B cell (primary cell): ENCODE measurements at regions not wholly inside any gene's neighbourhood (a gene's known extent, or its start where the extent isn't known, plus 50 kb on each side); places are given as distances from the start of the nearest gene placed in this dataset.
"Not testable (repeated sequence)": the region's sequence is repeated elsewhere in the genome, so short reads cannot be mapped to it uniquely, and the experiment has no call there.

Source experiments
- ATAC-seq: fragments of 200-7000 bp; cut with Tn5 transposase; one replicate; pipeline ENCODE4 v1.10.0; 2021; ENCODE audit warnings: low read depth, mild to moderate bottlenecking, moderate number of reproducible peaks, moderate library complexity
- CTCF ChIA-PET: fragments of 350-600 bp; sonication (Branson Sonifier 250); formaldehyde crosslinking; loops from one replicate; lab custom pipeline; 2021; ENCODE audit warnings: antibody characterized with exemption, inconsistent platforms; lab: Charles Lee
- POLR2A ChIA-PET: fragments of 350-600 bp; sonication (Branson Sonifier 250); formaldehyde crosslinking; loops from one replicate; lab custom pipeline; 2021; ENCODE audit warnings: antibody characterized with exemption; lab: Charles Lee
- DNase-seq: peaks from one replicate; pipeline ENCODE4 v3.0.0; 2013
- H2AFZ ChIP-seq: 2 replicates; pipeline ENCODE4 v1.6.1; 2012; ENCODE audit warnings: mild to moderate bottlenecking, low read depth, low read length; ENCODE audit not compliant: insufficient read depth, poor library complexity, severe bottlenecking
- H3K27ac ChIP-seq, 2 donors: 1 replicate in 1 of 2; 2 replicates in 1 of 2; pipeline ENCODE4 v1.5.1; 2012 to 2013; ENCODE audit warnings: low read length in 2 of 2, mild to moderate bottlenecking in 2 of 2, moderate library complexity in 1 of 2
- H3K27me3 ChIP-seq, 4 experiments: fragments of 200-600 bp in 1 of 4; sonication (generic) in 1 of 4; replicated peaks in 1 of 4; 1 replicate in 2 of 4; 2 replicates in 2 of 4; pipeline versions ENCODE4 v1.6.1 to v1.7.0; 2013 to 2016; ENCODE audit warnings: low read length in 3 of 4, mild to moderate bottlenecking in 2 of 4, mixed read lengths in 1 of 4, moderate library complexity in 1 of 4; ENCODE audit not compliant: insufficient read depth in 4 of 4, control insufficient read depth in 3 of 4; ENCODE audit errors: control extremely low read depth in 1 of 4
- H3K36me3 ChIP-seq, 2 experiments: replicated peaks in 1 of 2; 1 replicate in 1 of 2; 2 replicates in 1 of 2; pipeline versions ENCODE4 v1.6.1 to v1.7.1; 2013; ENCODE audit warnings: low read length in 1 of 2; ENCODE audit not compliant: insufficient read depth in 2 of 2, control insufficient read depth in 1 of 2; ENCODE audit errors: control extremely low read depth in 1 of 2, extremely low read depth in 1 of 2
- H3K4me1 ChIP-seq, 2 donors: fragments of 200-600 bp in 1 of 2; sonication (generic) in 1 of 2; 1 replicate in 1 of 2; 2 replicates in 1 of 2; pipeline versions ENCODE4 v1.5.1 to v1.6.1; 2013 to 2017; ENCODE audit warnings: low read length in 2 of 2; ENCODE audit not compliant: control insufficient read depth in 2 of 2, insufficient read depth in 2 of 2
- H3K4me2 ChIP-seq: replicated peaks from 2 replicates; pipeline ENCODE3; 2012; ENCODE audit warnings: mild to moderate bottlenecking, low read depth, low read length; ENCODE audit not compliant: poor library complexity, severe bottlenecking
- H3K4me3 ChIP-seq, 5 experiments: fragments of 200-600 bp in 1 of 5; sonication (generic) in 1 of 5; 1 replicate in 3 of 5; 2 replicates in 2 of 5; pipeline versions ENCODE4 v1.5.1 to v1.7.0; 2011 to 2016; ENCODE audit warnings: low read length in 4 of 5, mild to moderate bottlenecking in 4 of 5, low read depth in 2 of 5, control low read depth in 1 of 5, moderate library complexity in 1 of 5; ENCODE audit not compliant: insufficient read depth in 1 of 5; ENCODE audit errors: control extremely low read depth in 1 of 5, extremely low read depth in 1 of 5
- H3K79me2 ChIP-seq: fragments of 200-600 bp; sonication (generic); one replicate; pipeline ENCODE4 v1.6.0; 2016; ENCODE audit warnings: low read length; ENCODE audit not compliant: control insufficient read depth, insufficient read depth
- H3K9ac ChIP-seq: fragments of 200-600 bp; sonication (generic); 2 replicates; pipeline ENCODE4 v1.6.1; 2017; ENCODE audit warnings: mild to moderate bottlenecking, low read length, moderate library complexity
- H3K9me3 ChIP-seq, 3 donors: one replicate each; pipeline versions ENCODE4 v1.6.1 to v1.7.1; 2013; ENCODE audit warnings: low read length in 2 of 3; ENCODE audit not compliant: control insufficient read depth in 2 of 3, insufficient read depth in 1 of 3; ENCODE audit errors: control extremely low read depth in 1 of 3
- H4K20me1 ChIP-seq: 2 replicates; pipeline ENCODE4 v1.6.0; 2012; ENCODE audit warnings: mild to moderate bottlenecking, low read length; ENCODE audit not compliant: insufficient read depth, control insufficient read depth, poor library complexity, severe bottlenecking
- H3K27ac Mint-ChIP-seq: one replicate; pipeline ENCODE4 v1.8.0; 2021; ENCODE audit warnings: mixed read lengths
- H3K27me3 Mint-ChIP-seq: one replicate; pipeline ENCODE4 v1.8.0; 2021; ENCODE audit warnings: mixed read lengths
- H3K4me1 Mint-ChIP-seq: one replicate; pipeline ENCODE4 v1.8.0; 2021; ENCODE audit warnings: mixed read lengths
- H3K4me3 Mint-ChIP-seq: one replicate; pipeline ENCODE4 v1.8.0; 2021; ENCODE audit warnings: mixed read lengths
- H3K9me3 Mint-ChIP-seq: one replicate; pipeline ENCODE4 v1.8.0; 2022; ENCODE audit warnings: mixed read lengths; ENCODE audit not compliant: insufficient read depth
- EZH2 ChIP-seq: IDR thresholded peaks from 2 replicates; pipeline ENCODE4 v1.6.1; 2012; ENCODE audit warnings: borderline replicate concordance, low read depth, mild to moderate bottlenecking, moderate library complexity, low read length; ENCODE audit not compliant: insufficient read depth, poor library complexity, severe bottlenecking
- WGBS: methylation state at CpG from one replicate; pipeline ENCODE4 v1.1.5; 2013; ENCODE audit warnings: missing lambda C conversion rate; ENCODE audit not compliant: insufficient coverage; 5-methylcytosine and 5-hydroxymethylcytosine counted together
- intact Hi-C: fragments of 100-400 bp; cut with micrococcal nuclease; formaldehyde crosslinking; loops from one replicate; pipeline ENCODE4 v1.10.0; 2022
- TF ChIP-seq, protein P1 (sequence below): fragments of 200-600 bp; IDR thresholded peaks from one replicate; pipeline ENCODE4 v1.8.0; 2022; ENCODE audit warnings: antibody characterized with exemption, mild to moderate bottlenecking

DNA sequence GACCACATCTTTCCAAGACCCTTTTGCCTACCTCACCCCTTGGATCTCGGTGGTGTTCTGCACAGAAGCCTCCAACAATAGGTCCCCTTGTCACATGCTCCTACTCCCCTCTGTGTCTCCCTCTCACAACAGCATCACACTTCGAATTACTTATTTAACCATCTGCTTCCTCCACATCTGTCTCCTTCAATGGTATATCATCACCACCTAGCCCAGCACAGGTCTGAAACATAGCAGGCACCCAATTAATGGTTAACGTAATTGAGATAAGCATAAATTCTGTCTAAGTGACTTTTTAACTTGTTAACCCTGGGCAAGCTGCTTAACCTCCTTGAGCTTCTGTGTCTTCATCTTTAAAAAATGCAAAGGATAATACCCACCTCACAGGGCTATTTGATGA lies 100.3 kb upstream of the BARHL2 start:
- DNase-seq (no peak), ATAC-seq (no peak)
- Mint-ChIP-seq H3K27ac (no peak overlapping the region), H3K9me3 (peaks cover 6% of the 10 kb centered on the region), H3K27me3 (peaks cover 48% of the 10 kb centered on the region), H3K4me1 (no peaks in the 10 kb centered on the region), H3K4me3 (no peak overlapping the region)
- Histone ChIP-seq H3K9me3 (no peaks in the 10 kb centered on the region), H3K4me2 (no peak overlapping the region), H4K20me1 (no peaks in the 10 kb centered on the region), H3K27ac (no peak overlapping the region), H3K4me1 (no peaks in the 10 kb centered on the region), H3K9ac (no peak overlapping the region), H3K79me2 (no peaks in the 10 kb centered on the region), H2AFZ (no peak overlapping the region), H3K36me3 (no peaks in the 10 kb centered on the region), H3K4me3 (no peak overlapping the region), H3K27me3 (peaks cover 0 to 12% (median 6%) of the 10 kb centered on the region in 4 experiments)
- no peak for TF ChIP-seq EZH2
- TF ChIP-seq, protein P1, sequence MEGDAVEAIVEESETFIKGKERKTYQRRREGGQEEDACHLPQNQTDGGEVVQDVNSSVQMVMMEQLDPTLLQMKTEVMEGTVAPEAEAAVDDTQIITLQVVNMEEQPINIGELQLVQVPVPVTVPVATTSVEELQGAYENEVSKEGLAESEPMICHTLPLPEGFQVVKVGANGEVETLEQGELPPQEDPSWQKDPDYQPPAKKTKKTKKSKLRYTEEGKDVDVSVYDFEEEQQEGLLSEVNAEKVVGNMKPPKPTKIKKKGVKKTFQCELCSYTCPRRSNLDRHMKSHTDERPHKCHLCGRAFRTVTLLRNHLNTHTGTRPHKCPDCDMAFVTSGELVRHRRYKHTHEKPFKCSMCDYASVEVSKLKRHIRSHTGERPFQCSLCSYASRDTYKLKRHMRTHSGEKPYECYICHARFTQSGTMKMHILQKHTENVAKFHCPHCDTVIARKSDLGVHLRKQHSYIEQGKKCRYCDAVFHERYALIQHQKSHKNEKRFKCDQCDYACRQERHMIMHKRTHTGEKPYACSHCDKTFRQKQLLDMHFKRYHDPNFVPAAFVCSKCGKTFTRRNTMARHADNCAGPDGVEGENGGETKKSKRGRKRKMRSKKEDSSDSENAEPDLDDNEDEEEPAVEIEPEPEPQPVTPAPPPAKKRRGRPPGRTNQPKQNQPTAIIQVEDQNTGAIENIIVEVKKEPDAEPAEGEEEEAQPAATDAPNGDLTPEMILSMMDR: no peak
- intact Hi-C loops: no loop called here
- CTCF ChIA-PET: no interaction called here
- 87% methylated on average over 2 of the region's 3 CpGs for WGBS
- POLR2A ChIA-PET: no interaction called here

DNA sequence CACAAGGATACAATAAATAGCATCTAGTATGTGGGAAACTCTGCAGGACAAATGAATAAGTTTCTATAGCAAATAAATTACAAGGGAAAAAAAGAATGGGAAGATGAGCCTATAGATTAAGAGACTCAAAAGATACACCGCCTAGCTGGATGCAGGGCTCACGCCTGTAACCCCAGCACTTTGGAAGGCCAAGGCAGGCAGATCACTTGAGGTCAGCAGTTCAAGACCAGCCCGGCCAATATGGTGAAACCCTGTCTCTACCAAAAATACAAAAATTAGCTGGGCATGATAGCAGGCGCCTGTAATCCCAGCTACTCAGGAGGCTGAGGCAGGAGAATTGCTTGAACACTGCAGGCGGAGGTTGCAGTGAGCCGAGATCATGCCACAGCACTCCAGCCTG lies 95.1 kb upstream of the BARHL2 start:
- H3K4me2 ChIP-seq, H3K27ac ChIP-seq, H2AFZ ChIP-seq, POLR2A ChIA-PET, H3K9me3 Mint-ChIP-seq, H3K4me1 Mint-ChIP-seq, H3K4me3 Mint-ChIP-seq, H4K20me1 ChIP-seq, H3K4me1 ChIP-seq, H3K9ac ChIP-seq, H3K4me3 ChIP-seq, H3K36me3 ChIP-seq, DNase-seq, CTCF ChIA-PET, H3K79me2 ChIP-seq, H3K27ac Mint-ChIP-seq, ATAC-seq, intact Hi-C loops, H3K9me3 ChIP-seq: not testable (repeated sequence)
- H3K27me3 ChIP-seq: peaks cover 0 to 10% (median 3%) of the 10 kb centered on the region in 4 experiments
- WGBS: 100% methylated on average over 4 of the region's 6 CpGs
- peaks cover 50% of the 10 kb centered on the region for H3K27me3 Mint-ChIP-seq

DNA sequence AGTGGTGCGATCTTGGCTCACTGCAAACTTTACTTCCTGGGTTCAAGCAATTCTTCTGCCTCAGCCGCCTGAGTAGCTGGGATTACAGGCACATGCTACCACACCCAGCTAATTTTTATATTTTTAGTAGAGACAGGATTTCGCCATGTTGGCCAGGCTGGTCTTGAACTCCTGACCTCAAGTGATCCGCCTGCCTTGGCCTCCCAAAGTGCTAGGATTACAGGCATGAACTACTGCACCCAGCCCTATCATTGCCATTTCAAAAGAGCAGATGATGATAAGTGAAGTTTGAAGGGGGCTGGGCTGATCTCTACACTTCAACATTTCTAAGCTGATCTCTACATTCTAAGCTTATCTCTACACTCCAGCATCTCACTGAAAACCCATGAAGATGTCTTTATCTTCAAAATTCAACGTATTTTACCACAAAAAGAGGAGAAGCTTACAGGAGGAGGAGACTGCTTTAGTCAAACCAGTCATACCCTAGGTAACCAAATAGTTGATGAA lies 94.4 kb upstream of the BARHL2 start:
- DNase-seq, H3K4me3 ChIP-seq, H3K4me3 Mint-ChIP-seq, H3K27ac Mint-ChIP-seq, H4K20me1 ChIP-seq, H3K9me3 Mint-ChIP-seq, H3K9me3 ChIP-seq, H3K4me1 ChIP-seq, H3K27me3 ChIP-seq, H3K4me2 ChIP-seq, H3K36me3 ChIP-seq, CTCF ChIA-PET, ATAC-seq, H3K79me2 ChIP-seq, intact Hi-C loops, POLR2A ChIA-PET, H3K4me1 Mint-ChIP-seq, H3K27ac ChIP-seq, H2AFZ ChIP-seq, H3K9ac ChIP-seq: not testable (repeated sequence)
- peaks cover 46% of the 10 kb centered on the region for H3K27me3 Mint-ChIP-seq
- WGBS: no CpG with 5 or more reads among the region's 5 CpGs
